ENCODE measurements at regions not wholly inside any gene's neighbourhood (a gene's known extent, or its start where the extent isn't known, plus 50 kb on each side); places are given as distances from the start of the nearest gene placed in this dataset.

DNA sequence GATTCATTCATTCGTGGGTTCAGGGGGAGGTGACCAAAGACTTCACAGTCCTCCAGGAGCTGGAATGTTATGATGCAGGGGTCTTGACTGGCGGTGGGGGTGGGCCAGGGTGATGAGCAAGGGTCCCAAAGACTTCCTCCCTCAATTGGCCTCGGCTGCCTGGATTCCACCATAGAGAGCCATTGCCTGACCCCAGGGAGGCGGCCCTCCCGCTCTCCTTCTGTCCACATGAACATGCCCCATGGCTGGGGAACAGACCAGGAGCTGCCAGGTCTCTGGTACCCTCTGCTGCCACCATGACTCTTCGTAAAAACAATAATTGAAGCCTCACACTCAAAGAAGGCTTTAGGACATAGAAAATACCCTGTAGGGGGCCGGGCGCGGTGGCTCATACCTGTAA is 102.5 kb upstream of the CASZ1 start:
- TF ChIP-seq GATA2 (IDR thresholded peaks at IDR 0.05; ENCODE audit: low read depth, low read length) = no peak
- TF ChIP-seq GATA3 (IDR thresholded peaks at IDR 0.05; ENCODE audit: low read depth, low read length) = no peak

DNA sequence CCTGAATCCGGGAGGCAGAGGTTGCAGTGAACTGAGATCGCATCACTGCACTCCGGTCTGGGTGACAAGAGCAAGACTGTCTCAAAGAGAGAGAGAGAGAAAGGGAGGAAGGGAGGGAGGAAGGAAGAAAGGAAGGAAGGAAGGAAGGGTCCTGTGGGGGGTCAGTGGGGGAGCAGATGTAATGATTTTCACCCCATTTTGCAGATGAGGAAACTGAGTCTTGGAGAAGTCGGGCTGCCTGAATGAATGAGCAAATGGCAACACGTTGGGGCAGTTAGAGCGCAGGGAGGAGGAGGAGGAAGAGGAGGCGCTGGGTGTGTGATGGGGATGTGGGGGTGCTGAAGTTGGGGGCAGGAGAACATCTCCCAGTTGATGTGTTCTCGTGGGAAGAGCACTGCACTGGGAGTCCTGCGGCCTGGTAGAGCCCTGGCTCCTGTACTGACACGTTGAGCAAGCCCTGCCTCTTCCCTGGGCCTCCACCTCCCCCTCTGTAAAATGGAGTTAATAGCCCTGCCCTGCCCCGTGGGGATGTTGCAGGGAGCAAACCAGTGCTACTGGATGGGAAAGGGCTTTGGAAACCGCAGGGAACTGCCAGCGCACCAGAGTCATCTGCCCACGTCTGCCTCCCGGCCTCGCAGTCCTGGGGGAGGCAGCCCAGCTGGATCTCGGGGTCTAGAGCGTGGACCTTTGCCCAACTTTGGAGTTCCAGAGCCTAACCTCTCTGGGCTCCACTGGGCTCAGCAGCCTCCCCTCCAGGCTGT is 103.2 kb upstream of the CASZ1 start:
- TF ChIP-seq GATA3 (IDR thresholded peaks at IDR 0.05; ENCODE audit: low read depth, low read length) (no peak), GATA2 (IDR thresholded peaks at IDR 0.05; ENCODE audit: low read depth, low read length) (no peak)

DNA sequence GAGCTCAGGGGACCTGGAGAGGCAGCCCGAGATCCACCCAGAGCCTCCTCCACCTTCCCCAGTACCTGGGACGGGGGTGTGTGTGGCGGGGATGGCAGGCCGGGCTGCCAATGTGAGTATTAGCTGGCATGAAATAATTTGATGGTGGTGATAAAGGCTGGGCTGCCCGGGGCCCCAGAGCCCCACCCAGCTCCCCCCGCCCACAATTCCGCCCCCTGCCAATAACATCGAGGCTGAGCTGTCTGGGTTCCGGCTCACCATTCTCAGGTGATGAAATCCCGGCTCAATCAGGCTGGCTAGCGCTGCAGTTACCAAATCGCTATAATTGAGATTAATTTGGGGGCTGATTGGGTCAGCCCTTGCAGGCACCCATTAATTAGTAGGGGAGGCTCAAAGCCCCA is 103.8 kb upstream of the CASZ1 start:
- no peak for TF ChIP-seq GATA3 (IDR thresholded peaks at IDR 0.05; ENCODE audit: low read depth, low read length)
- peak; percentile 46; the same call in 1 of the 2 replicates for TF ChIP-seq GATA2 (IDR thresholded peaks at IDR 0.05; ENCODE audit: low read depth, low read length)

DNA sequence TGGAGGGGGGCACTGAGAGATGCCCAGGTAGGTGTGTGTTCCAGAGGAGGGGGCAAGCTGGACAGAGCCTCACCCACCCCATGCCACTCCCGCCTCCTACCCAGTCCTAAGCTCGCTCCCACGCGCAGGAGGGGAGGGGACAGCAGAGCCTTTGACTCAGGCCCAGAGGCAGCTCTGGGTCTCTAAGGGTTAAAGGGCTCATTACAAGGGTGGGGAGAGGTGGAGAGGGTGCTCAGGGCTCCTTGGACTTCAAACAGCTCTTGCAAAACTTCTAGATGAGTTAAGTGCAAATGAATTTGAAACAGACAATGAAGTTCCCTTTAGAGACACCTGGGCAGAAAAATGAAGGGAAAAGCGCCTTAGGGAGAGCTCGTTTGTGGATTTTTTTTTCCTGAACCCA is 104.2 kb upstream of the CASZ1 start:
- no peak for TF ChIP-seq GATA3 (IDR thresholded peaks at IDR 0.05; ENCODE audit: low read depth, low read length)
- TF ChIP-seq GATA2 (IDR thresholded peaks at IDR 0.05; ENCODE audit: low read depth, low read length) = no peak

DNA sequence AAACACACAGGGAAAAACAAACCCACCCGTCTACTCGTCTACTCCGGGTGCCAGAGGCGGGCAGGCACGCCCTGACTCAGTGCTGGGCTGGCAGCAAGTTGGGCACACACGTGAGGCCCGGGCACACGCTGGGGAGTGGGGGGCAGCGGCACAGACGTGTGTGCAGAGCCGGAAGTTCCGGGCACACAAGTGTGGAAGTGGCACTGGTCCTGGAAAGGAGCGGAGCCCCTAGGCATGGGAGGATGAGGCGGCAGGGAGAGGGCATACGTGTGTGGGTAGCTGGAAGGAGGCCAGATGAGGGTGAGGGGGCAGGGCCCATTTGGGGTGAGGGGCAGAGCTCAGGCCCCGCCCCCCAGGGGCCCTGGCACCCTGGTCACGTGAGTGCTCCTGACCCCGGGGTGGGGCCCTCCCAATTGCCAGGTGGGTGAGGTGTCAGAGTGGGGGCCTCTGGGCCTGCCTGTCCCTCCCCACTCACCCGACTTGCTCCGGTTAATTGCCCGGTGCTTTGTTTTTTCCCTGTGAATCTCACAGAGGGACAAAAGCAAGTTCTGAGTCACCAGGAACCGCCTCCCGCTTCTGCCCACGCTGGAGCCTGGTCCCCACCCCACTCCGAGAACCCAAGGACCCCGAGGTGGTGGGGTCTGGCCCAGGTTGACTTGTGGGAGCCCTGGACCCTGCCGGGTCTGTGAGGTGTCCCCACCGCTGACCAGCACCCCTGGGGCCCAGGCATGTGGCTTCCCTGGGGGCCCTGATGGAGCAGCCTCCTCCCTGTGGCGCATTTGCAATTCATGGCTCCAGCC is 104.8 kb upstream of the CASZ1 start:
- no peak for TF ChIP-seq GATA2 (IDR thresholded peaks at IDR 0.05; ENCODE audit: low read depth, low read length)
- TF ChIP-seq GATA3 (IDR thresholded peaks at IDR 0.05; ENCODE audit: low read depth, low read length) = no peak

DNA sequence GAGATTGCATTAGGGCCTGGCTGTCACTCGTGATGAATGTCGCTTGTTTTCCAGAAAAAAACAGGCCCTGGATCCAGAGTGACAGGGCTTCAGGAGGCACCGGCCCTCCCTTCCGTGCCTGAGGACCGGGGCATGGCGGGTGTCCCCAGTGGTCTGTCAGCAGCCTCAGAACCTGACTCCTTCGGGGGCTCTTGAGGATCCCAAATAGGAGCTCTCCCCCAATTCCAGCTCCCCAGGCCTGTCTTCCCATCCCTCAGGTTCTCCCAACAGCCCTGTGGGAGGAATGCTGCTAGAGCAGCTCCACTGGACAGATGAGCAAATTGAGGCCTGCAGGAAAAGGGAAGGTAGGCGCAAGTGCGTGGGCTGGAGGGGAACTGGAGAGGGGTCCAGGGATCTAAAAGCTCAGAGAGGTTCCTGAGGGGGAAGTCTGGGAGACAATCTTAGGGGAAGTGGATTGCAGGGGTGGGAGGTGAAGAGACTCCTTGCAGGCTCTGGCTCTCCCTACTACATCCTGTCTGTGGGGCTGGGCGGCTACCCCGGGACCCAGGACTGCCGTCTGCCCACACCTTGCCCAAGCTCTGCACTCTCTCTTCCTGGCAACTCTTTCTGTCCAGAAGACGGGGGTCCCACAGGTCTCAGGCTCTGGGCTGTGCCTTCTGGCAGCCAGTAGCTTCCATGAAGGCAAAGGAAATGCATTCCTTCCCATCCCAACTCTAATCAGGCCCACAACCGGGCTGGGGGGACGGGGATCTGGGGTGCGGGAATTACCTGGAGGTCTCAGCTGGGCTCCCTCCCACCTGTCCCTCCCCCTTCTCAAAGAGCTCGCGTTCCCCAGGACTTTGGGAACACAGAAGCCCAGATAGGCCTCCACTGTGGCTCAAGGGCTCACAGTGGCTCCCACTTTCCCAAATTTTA is 105.7 kb upstream of the CASZ1 start:
- no peak for TF ChIP-seq GATA2 (IDR thresholded peaks at IDR 0.05; ENCODE audit: low read depth, low read length)
- no peak for TF ChIP-seq GATA3 (IDR thresholded peaks at IDR 0.05; ENCODE audit: low read depth, low read length)

DNA sequence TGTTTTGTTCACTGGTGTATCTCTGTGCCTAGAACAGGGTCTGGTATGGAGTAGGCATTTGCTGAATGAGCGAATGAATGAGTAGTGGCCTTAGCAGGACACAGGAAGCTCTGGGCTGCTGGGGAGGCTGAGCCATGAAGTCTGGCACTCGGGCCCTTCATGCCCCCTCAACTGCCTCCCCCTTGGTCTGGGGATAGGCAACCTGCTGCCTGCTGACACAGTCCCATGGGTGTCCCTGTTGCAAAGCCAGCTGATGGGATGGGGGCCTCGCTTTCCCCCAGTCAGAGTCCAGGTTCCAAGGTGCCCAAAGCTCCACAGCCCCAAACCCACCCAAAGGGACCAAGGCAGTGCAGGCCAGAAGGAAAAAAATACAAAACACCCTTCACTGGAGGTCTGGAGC is 107.0 kb upstream of the CASZ1 start:
- no peak for TF ChIP-seq GATA2 (IDR thresholded peaks at IDR 0.05; ENCODE audit: low read depth, low read length)
- no peak for TF ChIP-seq GATA3 (IDR thresholded peaks at IDR 0.05; ENCODE audit: low read depth, low read length)

DNA sequence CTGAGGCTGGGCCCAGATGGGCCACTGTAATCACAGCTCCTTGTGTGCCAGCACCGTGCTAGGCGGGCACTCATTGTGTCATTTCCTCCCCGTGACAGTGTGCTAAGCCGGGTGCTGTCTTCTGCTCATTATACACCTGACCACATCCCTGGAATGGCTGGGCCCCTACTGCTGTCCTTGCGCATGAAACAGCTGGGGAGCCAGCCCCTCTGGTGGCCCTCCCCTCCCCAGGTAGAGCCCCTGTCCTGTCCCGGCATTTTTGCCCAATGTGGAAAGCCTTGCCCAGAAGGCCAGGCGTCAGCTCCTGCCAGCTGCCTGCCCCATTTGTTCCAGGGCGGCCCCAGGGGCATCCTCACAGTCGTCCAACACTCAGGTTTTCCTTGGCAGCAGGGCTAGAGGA is 107.4 kb upstream of the CASZ1 start:
- TF ChIP-seq GATA2 (IDR thresholded peaks at IDR 0.05; ENCODE audit: low read depth, low read length) (no peak), GATA3 (IDR thresholded peaks at IDR 0.05; ENCODE audit: low read depth, low read length) (no peak)

DNA sequence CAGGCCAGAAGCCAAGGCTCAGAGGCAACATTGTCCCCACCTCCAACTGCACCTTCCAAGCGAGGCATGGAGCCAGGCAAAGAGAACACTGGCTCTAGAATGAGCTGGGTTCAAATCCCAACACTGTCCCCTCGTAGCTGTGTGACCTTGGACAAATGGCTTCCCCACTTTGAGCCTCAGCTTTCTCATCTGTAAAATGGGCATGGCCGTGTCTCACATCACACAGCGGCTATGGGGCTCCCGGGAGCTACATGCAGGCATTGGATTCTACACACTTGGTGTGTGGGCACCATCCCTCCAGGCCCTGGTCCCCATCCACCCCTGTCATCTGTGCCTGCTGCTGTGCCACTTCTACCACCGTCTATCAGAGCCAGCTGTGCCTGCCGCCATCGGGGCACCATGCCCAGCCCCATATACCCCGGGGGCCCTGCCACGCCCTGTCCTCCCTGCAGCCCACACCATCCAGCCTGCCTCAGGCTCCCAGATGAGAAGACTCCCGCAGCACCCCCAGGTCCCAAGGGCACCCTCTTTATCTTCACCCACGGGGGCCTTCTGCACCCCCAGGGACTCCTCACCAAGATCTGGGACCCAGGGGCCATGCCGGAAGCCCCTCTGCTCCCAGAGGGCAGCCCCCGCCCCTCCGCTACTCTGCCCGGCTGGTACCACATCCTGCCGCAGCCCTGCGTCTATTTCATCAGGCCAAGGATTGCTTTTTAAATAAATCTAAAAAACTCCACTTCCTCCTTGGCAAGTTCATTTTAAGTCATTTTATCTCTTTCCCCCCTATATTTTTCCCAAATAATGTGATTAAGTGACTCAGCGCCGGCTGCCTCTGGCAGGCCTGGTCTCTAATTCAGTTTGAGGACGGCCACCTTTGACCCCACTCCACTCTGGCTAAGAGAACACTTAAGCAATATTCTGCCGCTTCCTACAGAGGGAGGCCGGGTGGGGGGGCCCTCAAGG is 107.8 kb upstream of the TARDBP start:
- TF ChIP-seq GATA3 (IDR thresholded peaks at IDR 0.05; ENCODE audit: low read depth, low read length) (no peak), GATA2 (IDR thresholded peaks at IDR 0.05; ENCODE audit: low read depth, low read length) (no peak)

DNA sequence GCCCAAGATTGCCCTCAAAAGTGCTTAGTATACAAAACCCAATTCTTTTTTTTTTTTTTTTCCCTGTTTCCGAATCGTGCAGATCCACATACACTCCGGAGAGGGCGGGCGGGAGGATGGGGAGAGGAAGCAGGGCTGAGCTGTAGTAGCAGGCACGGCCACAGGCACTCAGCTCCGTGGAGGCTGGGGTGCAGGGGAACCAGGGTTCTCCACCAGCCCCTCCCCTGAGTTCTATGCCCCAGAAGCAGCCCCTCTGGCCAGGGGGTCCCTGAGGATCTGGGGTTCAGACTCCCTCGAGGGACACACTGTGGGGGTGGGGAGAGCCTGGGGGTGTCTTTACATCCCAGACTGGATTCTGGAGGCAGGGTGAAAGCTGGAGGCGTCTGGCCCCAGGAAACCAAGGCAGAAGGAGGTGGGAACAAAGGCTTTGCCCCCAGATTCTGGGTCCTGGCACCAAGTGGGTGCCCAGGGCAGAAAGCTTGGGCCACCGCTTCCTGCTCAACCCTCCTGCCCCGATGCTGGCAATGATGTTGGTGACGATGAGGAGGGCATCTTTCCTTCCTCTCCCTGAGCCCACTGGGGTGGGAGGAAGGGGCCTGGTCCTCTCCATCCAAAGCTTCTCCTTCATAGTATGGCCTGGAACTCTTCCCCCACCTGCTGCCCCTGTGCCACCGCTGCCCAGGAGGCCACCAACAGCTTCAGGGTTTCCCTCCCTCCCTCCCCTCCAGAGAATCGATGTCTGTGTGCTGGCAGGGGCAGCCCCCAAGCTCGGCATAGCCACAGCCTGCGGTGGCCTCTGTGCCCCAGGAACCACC is 106.4 kb upstream of the TARDBP start:
- TF ChIP-seq GATA3 (IDR thresholded peaks at IDR 0.05; ENCODE audit: low read depth, low read length) (no peak), GATA2 (IDR thresholded peaks at IDR 0.05; ENCODE audit: low read depth, low read length) (no peak)

DNA sequence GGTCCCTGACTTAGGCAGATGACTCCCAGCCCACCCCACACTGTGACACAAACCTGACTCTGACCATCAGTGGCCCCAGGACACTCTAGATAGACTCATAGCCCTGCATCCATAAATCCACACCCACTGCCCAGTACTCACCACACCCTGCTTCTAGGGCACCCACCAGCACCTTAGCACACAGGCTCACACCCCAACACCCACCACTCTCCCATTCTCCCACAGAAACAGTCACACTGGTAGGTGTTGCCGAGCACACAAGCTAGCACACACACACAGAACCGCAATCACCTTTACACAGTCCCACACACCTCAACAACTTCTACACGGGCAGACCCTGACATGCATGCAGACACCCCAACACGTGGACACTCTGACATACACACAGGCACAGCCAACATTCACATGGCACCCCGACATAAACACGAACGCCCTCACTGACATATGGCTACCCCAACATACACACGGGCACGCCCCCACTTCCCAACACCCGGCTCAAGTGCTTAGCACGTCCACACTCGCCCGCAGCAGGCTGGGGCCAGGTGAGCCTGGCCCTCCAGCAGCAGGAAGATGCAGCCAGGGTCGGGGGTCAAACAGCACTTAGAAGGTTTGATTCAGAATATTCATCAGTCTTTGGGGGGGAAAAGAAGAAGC is 105.5 kb upstream of the TARDBP start:
- TF ChIP-seq GATA3 (IDR thresholded peaks at IDR 0.05; ENCODE audit: low read depth, low read length) = no peak
- no peak for TF ChIP-seq GATA2 (IDR thresholded peaks at IDR 0.05; ENCODE audit: low read depth, low read length)

DNA sequence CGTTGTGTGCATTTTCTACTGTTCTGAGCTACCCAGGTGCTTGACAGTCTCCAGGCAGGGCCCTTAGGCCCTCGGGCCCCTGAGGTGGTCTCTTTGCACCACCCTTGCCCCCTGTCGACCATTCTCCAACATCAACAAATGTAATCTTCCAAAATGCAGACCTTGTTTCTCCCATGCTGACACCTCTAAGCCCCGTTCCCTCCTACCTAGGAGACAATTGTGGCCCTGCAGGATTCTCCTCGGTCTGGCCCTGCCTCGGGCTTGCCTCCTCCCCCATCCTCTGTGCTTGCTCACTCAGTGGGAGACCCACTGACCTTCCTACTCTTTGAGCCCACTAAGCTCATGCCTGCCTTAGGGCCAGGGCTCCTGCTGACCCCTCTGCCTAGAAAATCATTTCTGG is 104.2 kb upstream of the TARDBP start:
- TF ChIP-seq GATA3 (IDR thresholded peaks at IDR 0.05; ENCODE audit: low read depth, low read length) = no peak
- no peak for TF ChIP-seq GATA2 (IDR thresholded peaks at IDR 0.05; ENCODE audit: low read depth, low read length)

All from SH-SY5Y (cell line).